HuH-7.5 (cell line): ENCODE measurements at regions not wholly inside any gene's neighbourhood (a gene's known extent, or its start where the extent isn't known, plus 50 kb on each side); places are given as distances from the start of the nearest gene placed in this dataset.

ENCODE experiments used
- DNase-seq: peaks from one replicate; pipeline ENCODE4 v3.0.0; 2011; ENCODE audit warnings: low spot score

GRCh38 chr4:166635367-166635766, 598.9 kb downstream of the SPOCK3 start:
- DNase-seq, result no peak

DNA sequence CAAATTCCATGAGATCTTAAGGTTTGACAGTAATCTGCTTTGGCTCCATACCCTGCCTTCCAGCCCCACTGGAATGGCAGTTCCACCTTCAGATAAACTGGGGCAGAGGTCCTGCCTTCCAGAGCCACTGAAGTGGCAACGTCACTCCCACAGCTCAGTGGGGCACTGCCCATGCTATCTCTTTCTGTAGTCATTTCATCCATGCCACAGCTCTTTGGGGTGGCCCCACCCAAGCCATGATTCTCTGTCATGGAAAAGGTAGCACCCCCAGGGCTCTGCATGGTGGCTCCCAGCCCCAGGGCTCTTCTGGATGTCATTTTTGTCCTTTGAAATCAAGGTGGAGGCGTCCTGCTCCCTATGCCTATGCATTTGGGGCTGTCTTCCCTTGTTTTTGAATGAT, 596.5 kb downstream of the SPOCK3 start:
- DNase-seq, result no peak

- no peak for DNase-seq
Measured at GRCh38 chr4:166655231-166655630, 579.1 kb downstream of the SPOCK3 start.

DNA sequence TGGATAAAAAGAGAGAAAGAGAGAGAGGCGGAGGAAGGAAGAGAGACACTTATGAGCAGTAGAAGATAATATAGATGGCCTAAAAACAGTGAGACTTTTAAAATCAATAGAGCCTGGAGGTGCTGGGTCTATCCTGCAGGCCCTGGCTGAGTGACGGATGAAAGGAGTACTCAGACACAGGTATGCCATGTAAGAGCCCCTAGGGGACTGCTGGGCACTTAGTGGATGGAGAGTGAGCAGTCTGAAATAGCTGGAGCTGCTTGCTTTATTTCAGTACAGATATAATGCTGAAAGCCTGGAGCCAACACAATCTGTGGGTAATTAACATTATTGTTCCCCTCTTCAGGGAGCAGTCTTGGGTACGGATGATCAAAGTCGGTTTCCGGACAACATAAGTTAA, 578.6 kb downstream of the SPOCK3 start:
- no peak for DNase-seq

- no peak for DNase-seq
Measured at GRCh38 chr4:166657261-166657660, 577.0 kb downstream of the SPOCK3 start.

- DNase-seq, result no peak
Measured at GRCh38 chr4:166658585-166658984, 575.7 kb downstream of the SPOCK3 start.

GRCh38 chr4:166662266-166662843, 571.9 kb downstream of the SPOCK3 start:
- no peak for DNase-seq

- no peak for DNase-seq
Measured at GRCh38 chr4:166670341-166670740, 564.0 kb downstream of the SPOCK3 start.

DNA sequence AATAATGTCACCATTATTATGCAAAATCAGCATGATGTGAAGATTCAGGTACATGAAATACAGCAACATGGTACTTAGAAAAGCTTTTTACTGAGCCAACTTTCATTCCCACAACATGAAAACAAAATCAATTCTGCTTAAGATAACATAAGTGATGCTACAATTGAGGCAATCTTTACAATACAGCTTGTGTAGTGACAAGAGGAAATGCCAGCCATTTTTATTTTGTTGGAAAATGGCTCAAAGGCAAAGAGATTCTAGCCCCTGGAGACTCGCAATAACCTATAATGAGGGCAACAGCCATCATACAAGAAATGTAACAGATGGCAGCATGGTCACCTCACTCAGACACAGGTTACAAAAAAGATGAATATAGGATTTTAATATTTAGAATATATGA, 560.4 kb downstream of the SPOCK3 start:
- no peak for DNase-seq

DNA sequence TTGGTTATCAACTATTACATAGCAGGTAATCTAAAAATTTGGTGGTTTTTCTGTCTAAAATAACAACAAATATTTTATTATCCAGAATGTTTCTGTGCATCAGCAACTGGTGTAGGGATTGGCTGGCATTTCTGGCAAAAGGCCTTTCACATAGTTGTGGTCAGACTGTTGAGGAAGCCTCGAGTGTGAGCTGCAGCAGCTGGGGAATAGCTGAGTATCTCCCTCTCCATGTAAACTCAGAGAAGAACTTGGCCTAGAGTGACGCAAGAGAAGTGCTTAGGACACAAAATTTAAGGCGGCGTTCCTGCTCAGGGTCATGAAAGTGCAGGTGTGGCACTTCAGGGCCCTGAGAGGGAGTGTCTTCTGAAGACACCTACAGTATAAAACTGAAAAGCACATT, 558.9 kb downstream of the SPOCK3 start:
- DNase-seq, result no peak

- DNase-seq, result no peak
Measured at GRCh38 chr4:166680796-166681195, 553.5 kb downstream of the SPOCK3 start.

DNA sequence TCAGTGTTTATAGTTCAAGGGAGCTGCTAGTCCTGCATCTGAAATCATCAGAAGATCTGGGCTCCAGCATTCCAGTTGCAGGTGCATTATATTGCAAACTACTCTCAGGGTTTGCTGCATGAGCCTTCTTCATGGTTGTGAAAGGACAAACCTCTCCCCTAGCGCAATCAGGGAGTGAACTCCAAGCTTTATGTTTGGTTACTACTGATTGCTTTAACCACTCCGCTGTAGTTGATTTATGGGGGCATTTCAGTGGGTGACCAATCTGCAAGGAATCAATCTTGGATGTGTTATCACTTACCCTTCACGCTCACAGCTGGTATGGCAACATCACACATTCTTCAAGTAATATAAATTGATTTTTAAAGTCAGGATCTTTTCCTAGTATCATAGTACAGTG, 552.1 kb downstream of the SPOCK3 start:
- DNase-seq, result no peak
